Left ventricle myocardium inferior (tissue), 1 donor: ENCODE measurements at regions not wholly inside any gene's neighbourhood (a gene's known extent, or its start where the extent isn't known, plus 50 kb on each side); places are given as distances from the start of the nearest gene placed in this dataset.

Source experiments
- DNase-seq: peaks from one replicate; pipeline ENCODE4 v3.0.0-alpha.2; 2020
- H3K27ac ChIP-seq: fragments of 200-600 bp; replicated peaks from 2 replicates; pipeline ENCODE4 v1.8.0; 2021
- H3K27me3 ChIP-seq: fragments of 200-600 bp; 2 replicates; pipeline ENCODE4 v1.8.0; 2021; ENCODE audit warnings: low read depth
- H3K36me3 ChIP-seq: fragments of 200-600 bp; 2 replicates; pipeline ENCODE4 v1.8.0; 2021
- H3K4me1 ChIP-seq: fragments of 200-600 bp; 2 replicates; pipeline ENCODE4 v1.8.0; 2021
- H3K4me3 ChIP-seq: fragments of 200-600 bp; 2 replicates; pipeline ENCODE4 v1.8.0; 2021; ENCODE audit warnings: mild to moderate bottlenecking, moderate library complexity
- H3K9me3 ChIP-seq: fragments of 200-600 bp; replicated peaks from 2 replicates; pipeline ENCODE4 v1.8.0; 2021
- intact Hi-C: fragments of 100-400 bp; cut with micrococcal nuclease; formaldehyde crosslinking; loops from one replicate; pipeline ENCODE4 v1.11.0; 2022
- TF ChIP-seq, protein P1 (sequence below): fragments of 200-600 bp; IDR thresholded peaks from 2 replicates; pipeline ENCODE4 v1.8.0; 2021; ENCODE audit warnings: antibody characterized with exemption, mild to moderate bottlenecking, borderline replicate concordance
- donor health status: DM: no; HTN: yes; CAD: no; lungs with severe emphysema.

DNA sequence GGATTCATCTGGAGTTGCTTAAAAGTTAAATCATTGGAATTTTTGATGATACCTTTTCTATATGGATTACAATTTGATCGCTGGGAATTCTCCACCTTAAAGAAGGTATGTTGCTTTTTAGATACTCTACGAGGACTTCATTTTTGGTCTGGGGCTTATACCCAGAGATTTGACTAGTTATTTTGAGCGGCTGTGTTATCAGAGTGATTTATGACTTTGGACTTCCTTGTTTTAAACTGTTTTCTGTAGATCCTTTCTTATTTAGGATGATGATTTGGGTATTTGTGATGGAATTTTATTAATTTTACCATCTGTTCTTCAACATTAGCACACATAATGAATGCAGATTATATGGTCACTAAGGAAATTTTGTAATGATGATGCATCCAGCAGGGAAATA lies 75.2 kb downstream of the SOX4 start:
- Histone ChIP-seq H3K27me3 (peaks cover 38% of the 10 kb centered on the region), H3K4me3 (no peak overlapping the region), H3K27ac (no peak overlapping the region), H3K36me3 (no peaks in the 10 kb centered on the region), H3K4me1 (peaks cover 31% of the 10 kb centered on the region), H3K9me3 (no peaks in the 10 kb centered on the region)
- intact Hi-C loops = no loop called here
- TF ChIP-seq, protein P1, sequence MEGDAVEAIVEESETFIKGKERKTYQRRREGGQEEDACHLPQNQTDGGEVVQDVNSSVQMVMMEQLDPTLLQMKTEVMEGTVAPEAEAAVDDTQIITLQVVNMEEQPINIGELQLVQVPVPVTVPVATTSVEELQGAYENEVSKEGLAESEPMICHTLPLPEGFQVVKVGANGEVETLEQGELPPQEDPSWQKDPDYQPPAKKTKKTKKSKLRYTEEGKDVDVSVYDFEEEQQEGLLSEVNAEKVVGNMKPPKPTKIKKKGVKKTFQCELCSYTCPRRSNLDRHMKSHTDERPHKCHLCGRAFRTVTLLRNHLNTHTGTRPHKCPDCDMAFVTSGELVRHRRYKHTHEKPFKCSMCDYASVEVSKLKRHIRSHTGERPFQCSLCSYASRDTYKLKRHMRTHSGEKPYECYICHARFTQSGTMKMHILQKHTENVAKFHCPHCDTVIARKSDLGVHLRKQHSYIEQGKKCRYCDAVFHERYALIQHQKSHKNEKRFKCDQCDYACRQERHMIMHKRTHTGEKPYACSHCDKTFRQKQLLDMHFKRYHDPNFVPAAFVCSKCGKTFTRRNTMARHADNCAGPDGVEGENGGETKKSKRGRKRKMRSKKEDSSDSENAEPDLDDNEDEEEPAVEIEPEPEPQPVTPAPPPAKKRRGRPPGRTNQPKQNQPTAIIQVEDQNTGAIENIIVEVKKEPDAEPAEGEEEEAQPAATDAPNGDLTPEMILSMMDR = no peak
- no peak for DNase-seq

DNA sequence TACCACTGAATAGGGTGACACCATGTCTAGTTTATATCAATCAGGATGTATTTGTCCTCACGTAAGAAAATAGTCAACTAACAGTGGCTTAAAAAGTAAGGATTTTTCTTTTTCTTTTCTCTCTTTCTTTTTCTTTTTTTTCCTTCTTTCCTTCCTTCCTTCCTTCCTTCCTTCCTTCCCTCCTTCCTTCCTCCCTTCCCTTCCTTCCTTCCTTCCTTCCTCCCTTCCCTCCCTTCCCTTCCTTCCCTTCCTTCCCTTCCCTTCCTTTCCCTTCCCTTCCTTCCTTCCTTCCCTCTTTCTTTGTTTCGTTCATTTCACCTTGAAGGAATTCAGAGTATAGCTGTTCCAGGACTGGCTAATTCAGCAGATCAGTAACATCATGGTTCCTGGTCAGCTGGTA lies 83.2 kb downstream of the SOX4 start:
- intact Hi-C loops = no loop called here
- no peak overlapping the region for H3K27ac ChIP-seq
- no peaks in the 10 kb centered on the region for H3K27me3 ChIP-seq
- no peaks in the 10 kb centered on the region for H3K36me3 ChIP-seq
- TF ChIP-seq, protein P1 = no peak
- H3K9me3 ChIP-seq = no peaks in the 10 kb centered on the region
- no peak overlapping the region for H3K4me3 ChIP-seq
- no peak for DNase-seq
- H3K4me1 ChIP-seq = no peaks in the 10 kb centered on the region

- H3K4me3 ChIP-seq = no peak overlapping the region
- no peaks in the 10 kb centered on the region for H3K4me1 ChIP-seq
- H3K9me3 ChIP-seq = no peaks in the 10 kb centered on the region
- no peak overlapping the region for H3K27ac ChIP-seq
- H3K27me3 ChIP-seq = no peaks in the 10 kb centered on the region
- TF ChIP-seq, protein P1 = no peak
- intact Hi-C loops = no loop called here
- H3K36me3 ChIP-seq = no peaks in the 10 kb centered on the region
- DNase-seq = no peak
Observed at GRCh38 chr6:21678990-21679389, 85.4 kb downstream of the SOX4 start.

GRCh38 chr6:21679761-21680265 lies 86.3 kb downstream of the SOX4 start:
- no peak overlapping the region for H3K27ac ChIP-seq
- H3K9me3 ChIP-seq = no peaks in the 10 kb centered on the region
- H3K36me3 ChIP-seq = no peaks in the 10 kb centered on the region
- intact Hi-C loops = no loop called here
- DNase-seq = no peak
- no peak overlapping the region for H3K4me3 ChIP-seq
- no peaks in the 10 kb centered on the region for H3K27me3 ChIP-seq
- TF ChIP-seq, protein P1 = no peak
- H3K4me1 ChIP-seq = no peaks in the 10 kb centered on the region

DNA sequence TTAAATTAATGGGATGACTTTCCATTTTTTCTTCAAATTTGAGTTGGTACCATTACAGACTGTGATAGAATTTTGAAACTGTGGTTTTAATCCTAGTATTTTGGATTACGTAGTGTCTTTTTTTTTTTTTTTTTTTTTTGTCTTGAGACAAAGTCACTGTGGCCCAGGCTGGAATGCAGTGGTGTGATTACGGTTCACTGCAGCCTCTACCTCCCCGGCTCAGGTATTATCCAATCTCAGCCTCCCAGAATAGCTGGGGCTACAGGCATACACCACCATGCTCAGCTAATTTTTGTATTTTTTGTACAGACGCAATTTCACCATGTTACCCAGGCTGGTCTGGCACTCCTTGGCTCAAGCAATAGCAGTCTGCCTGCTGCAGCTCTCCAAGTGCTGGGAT lies 87.1 kb downstream of the SOX4 start:
- Histone ChIP-seq H3K36me3 (no peaks in the 10 kb centered on the region), H3K27ac (no peak overlapping the region), H3K4me1 (no peaks in the 10 kb centered on the region), H3K4me3 (no peak overlapping the region), H3K27me3 (no peaks in the 10 kb centered on the region), H3K9me3 (no peaks in the 10 kb centered on the region)
- DNase-seq = no peak
- TF ChIP-seq, protein P1 = no peak
- intact Hi-C loops = no loop called here

GRCh38 chr6:21690489-21690888 lies 96.9 kb downstream of the SOX4 start:
- H3K36me3 ChIP-seq = peaks cover 3% of the 10 kb centered on the region
- H3K9me3 ChIP-seq = peaks cover 13% of the 10 kb centered on the region
- TF ChIP-seq, protein P1 = no peak
- H3K27me3 ChIP-seq = no peaks in the 10 kb centered on the region
- no peak overlapping the region for H3K4me3 ChIP-seq
- no peak for DNase-seq
- intact Hi-C loops = no loop called here
- H3K4me1 ChIP-seq = no peaks in the 10 kb centered on the region
- no peak overlapping the region for H3K27ac ChIP-seq
